ENCODE measurements at regions not wholly inside any gene's neighbourhood (a gene's known extent, or its start where the extent isn't known, plus 50 kb on each side); places are given as distances from the start of the nearest gene placed in this dataset.

DNA sequence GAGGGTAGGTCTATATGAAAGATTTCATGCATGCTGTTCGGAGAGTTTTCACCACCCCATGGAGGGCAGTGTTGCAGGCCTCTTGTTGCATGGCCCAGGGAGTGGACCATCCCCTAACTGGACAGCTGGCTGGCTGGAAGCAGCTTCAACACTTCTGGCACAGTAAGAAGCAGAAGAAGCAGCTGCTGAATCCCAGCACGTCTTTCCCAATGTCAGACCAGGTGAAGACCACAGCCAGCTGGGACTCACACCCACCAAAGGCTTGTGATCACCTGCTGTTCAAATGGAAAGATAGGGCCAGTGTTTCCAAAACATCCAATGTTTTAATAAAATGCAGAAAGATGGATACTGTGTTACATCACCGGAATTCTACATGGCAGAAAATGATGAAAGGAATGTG, 1423.6 kb downstream of the AACS start:
- no peak for DNase-seq

- no peak for DNase-seq
Measured at GRCh38 chr12:126492181-126492580, 1426.9 kb downstream of the AACS start.

DNA sequence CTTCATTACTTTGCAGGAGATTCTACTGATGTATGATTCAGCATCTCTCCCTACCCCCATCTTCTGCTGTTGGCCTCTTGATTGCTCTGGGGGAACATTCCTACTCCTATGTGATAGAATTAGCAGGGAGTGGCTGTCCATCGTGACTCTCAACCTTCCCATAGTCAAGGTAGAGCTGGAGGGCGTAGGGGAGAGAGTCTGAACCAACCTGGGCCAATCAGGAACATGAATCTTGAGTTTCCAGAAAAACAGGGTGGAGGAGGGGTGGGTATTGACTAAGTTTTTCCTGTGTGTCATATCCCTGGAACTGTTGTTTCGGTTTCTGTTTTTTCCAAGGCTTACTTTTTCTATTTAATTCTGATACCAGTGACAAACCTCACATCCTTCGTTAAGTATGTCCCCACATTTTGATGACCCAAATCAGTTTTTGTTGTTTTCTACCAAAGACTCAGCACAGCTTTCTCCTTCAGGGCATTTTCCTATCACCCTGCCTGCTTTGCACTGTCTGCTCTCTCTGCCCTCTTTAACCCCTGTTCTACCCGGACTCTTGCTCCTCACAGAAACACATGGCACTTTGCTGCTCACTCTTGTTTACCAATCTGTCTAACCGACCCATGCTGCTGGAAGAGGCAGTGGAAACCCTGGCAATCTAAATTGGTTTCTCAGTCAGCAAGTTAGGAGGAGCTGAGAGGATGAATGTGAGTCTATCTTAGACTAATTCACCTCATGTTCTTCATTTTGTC, 1428.3 kb downstream of the AACS start:
- DNase-seq, result no peak

DNA sequence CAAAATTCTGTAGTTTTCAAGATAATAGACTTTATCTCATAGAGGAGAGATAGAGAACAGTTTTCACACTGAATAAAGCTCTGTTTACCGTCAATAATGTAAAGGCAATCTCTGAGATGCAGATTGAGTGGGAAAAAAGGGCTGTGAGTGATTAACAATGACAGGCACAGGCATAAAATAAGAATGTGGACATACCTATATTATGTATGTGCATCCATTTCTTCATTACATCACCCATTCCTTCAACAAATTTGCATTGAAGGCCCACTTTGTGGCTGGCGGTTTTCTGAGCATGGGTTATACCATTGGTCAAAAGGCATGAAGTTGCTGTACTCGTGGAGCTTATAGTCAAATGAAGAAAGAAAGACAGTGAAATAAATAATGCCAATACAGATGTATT, 1431.0 kb downstream of the AACS start:
- DNase-seq, result no peak

GRCh38 chr12:126506426-126507182, 1441.4 kb downstream of the AACS start:
- no peak for DNase-seq

DNA sequence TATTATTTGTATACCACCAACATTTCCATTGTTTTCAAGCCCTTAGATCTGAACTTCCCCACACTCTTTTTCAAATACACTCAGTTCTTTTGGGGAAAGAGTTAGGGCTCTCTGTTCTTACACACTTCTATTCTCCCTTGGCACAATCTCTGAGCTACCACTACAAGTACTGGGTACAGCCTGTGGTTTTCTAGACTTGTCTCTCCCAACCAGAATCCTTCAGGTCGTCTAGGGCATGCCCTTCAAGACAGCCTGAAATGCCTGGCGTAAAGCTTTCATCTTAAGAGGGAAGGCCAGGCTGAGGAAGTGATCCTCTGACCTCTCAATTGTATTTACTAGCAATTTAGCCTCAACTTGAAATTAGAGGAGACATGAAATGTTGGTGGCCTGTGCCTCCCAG, 1442.0 kb downstream of the AACS start:
- no peak for DNase-seq

DNA sequence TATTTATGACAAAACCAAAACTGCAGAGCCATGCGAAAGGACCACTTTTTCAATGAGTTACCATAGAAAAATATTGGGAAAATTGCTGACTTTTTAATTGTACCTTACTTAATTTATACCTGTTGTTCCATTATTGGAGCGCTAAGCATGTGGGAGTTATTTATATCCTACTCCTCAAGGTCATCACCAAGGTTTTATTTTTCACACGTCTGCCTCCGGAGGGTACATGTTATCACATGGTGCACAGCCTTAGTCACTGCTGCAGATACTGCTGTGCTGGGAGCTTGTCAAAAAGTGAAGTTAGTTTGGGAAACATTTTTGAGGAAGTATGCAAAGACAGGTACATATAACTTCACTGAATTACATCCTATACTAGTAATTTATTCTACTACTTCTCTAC, 1444.3 kb downstream of the AACS start:
- no peak for DNase-seq

DNA sequence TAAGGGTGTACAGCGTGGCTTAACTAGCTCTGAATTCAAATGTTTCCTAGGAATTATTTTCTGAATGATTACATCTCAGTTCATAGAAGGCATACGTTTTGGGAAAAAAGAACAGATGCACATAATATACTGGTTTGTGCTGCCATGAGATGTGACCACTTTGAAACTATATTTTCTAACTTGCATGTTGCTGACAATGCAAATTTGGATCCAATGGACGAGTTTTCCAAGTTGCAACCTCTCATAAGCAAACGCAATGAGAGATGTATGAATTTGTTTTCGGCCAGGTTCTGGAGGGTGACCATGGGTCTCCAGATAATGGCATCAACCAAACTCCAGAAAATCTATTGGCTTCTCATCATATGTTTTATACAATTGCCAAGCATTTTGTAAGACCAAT, 1445.4 kb downstream of the AACS start:
- DNase-seq, result no peak

DNA sequence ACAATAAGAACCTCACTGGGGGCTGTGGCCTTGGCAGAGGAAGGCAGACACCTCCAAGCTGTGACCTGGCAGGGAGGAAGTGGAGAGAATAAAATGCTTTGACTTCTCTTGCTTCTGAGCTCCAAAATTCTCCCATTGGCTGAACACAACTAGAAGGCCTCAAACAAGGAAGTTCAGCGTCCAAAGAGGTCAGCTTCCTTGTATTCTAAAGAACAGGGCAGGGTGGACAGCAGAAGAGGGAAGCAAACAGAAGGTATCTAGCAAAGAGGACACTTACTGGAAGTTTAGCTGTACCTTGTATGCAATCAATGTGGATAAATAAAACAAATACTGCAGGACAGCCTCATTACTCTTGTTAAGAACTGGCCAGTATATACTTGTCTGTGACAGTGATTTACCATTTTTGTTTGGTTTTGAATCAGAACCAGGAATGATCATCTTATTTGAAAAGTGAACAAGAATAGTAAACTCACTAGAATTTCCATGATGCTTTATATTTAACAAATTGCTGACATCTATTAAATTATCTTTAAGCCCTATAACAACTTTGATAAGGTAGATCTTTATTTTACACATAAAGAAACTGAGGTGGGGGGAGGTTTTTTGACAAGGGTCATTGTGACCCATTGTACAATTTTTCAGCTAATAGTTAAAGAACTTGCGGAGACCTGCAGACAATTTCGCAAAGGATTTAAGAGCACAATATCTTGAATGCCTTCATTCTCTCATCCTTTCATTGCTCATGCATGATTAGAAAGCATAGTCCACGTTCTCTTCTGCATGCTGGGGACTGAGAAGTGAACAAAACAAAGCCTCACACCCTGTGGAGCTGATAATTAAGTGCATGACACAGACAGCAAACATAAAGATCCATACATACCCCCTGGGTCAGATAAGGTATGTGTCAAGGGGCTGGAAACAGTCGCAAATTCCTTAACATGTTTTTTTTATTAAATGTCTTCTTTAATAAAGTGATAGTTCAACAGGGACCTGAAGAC, 1448.0 kb downstream of the AACS start:
- no peak for DNase-seq

DNA sequence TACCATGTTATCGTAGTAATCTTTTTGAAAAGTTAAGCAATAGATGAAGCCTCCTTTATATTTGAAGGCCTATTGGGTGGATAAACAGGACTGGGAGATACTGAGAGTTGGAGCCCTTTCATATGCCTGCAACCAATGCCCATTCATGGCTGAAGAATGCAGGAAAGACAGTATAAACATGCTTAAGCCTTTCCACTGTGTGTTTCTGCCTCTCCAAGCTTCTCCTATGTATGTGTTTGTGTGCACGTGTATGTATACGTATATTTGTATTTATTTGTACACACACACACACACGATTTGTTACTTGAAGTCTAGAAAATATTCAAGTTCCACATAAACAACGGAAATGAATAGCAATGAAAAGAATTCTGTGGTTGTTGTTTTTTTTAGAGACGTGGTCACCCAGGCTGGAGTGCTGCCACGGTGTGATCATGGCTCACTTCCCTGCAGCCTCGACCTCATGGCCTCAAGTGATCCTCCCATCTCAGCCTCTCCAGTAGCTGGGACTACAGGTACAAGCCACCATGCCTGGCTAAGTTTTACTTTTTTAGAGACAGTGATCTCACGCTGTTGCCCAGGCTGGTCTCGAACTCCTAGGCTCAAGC, 1453.5 kb downstream of the AACS start:
- no peak for DNase-seq

- DNase-seq, result no peak
Measured at GRCh38 chr12:126519833-126520232, 1454.6 kb downstream of the AACS start.

DNA sequence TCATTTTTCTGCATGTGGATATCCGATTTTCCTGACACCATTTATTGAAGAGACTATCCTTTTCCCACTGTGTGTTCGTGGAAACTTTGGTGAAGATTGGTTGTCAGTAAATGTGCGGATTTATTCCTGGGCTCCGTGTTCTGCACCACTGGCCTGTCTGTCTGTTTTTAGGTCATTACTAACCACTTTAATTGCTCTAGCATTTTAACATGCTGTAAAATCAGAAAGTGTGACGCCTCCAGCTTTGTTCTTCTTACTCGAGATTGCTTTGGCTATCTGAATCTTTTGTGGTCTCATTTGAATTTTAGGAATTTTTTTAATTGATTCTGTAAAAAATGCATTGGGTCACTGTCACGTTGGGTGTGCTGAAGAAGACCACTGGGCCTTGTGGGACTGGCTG, 1458.7 kb downstream of the AACS start:
- no peak for DNase-seq

- no peak for DNase-seq
Measured at GRCh38 chr12:126534495-126534894, 1469.3 kb downstream of the AACS start.

DNA sequence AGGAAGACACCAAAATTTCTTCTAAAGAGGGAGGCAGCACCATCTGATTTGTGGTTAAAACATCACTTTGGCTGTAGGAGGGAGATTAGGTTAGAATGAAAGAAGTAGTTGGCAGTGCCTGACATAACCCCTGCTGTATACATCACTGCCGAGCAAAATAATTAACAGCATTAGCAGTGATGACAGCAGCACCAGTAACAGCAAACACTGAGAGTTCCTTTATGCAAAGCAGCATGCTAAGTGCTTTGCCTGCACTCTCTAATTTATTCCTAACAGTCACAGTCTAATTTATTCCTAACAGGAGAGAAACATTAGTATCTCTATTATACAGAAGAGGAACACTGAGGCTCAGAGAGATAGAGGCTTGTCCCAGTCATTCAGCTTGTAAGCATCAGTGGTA, 1469.7 kb downstream of the AACS start:
- DNase-seq, result no peak

- DNase-seq, result no peak
Measured at GRCh38 chr12:126535971-126536370, 1470.7 kb downstream of the AACS start.

DNA sequence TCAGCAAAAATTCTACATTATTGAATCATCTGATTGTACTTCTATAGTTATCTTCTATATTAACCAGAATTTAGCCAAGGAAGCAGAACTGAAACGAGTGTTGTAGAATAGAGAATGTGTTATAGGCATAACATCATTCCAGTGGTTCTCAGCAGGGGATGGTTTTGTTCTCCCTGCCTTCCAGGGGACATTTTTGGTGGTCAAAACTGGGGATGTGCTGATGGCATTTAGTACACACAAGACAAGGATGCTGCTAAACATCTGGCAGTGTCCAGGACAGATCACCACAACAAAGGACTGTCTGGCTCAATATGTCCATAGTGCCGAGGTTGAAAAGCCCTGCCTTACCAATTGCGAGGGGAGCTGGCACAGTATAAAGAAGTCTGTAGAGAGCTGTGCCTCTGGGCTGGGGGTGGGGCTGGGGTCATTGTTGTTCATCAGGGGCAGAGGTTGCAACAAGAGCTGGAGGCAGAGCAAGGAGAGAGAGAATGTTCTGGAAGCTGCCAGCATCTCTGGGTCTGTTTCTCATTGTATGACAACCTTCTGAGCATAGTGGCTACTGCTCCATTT, 1472.8 kb downstream of the AACS start:
- DNase-seq, result no peak

DNA sequence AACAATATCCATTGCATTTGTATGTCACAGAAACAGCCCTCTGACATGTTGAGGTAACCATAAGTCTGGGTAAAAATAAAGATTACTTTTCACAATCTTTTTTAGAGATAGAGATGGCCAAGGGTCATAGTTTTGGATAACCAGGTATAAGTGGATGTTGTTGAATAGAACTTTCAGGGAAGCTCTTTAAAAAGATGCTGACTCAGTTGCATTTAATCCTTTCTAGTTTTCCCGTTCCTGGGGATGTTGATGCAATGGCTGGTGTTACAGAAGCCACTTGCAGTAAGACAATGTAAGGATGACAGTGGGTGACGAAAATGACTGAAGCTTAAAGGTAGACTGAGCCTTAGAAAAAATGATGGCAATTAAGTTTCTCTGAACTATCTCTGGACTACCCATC, 1473.7 kb downstream of the AACS start:
- no peak for DNase-seq

DNA sequence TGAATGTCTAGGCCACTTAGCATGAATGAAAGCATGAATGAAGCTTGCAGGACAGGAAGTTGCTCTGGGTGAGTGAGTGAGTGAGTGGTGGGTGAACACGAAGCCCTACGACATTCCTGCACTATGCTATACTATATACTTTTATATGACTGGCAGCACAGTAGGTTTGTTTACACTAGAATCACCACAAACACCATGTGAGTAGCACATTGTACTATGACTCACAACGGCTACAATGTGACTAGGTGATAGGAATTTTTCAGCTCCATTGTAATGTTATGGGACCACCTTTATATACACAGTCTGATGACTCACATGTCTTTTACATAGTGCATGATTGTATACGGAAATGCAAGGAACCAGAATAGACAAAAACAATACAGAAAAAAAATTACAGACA, 1480.2 kb downstream of the AACS start:
- no peak for DNase-seq

DNA sequence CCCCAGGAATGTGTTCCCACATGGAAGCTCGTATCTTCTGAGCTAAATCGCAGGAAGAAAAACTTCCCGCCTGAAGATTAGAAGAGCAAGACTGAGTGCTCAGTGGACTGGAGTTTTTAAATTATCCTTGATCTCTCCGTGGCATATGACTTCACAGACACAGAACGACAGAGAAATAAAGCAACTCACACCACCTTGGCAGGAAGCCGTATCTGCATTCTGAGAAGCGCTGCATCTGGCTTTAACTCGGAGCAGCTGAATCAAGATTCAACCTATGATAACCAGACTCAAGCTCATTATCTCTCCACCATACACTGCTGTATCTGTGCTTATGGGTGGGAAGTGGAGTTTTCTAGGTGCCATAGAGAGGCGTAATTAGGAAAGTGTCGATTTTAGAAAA, 1482.7 kb downstream of the AACS start:
- DNase-seq, result no peak

- no peak for DNase-seq
Measured at GRCh38 chr12:126551869-126552268, 1486.6 kb downstream of the AACS start.

DNA sequence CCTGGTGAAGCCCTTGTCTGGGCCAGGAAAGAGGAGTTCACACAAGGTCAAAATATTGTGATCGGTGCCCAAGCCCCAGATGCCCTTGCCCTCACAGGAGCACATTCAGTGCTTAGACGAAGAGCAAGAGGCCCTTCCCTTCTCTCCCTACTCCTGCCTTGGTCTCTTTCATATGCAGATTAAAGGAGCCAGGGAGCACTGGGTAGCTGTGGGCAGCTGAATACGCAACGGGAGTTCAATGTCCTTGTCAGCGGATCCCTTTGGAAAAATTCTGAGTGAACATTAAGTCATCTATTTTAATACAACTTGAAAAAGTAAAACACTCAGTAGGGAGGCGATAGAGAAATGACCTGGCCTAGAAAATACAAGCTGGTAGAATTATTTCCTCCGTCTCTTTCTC, 1489.4 kb downstream of the AACS start:
- DNase-seq, result no peak

DNA sequence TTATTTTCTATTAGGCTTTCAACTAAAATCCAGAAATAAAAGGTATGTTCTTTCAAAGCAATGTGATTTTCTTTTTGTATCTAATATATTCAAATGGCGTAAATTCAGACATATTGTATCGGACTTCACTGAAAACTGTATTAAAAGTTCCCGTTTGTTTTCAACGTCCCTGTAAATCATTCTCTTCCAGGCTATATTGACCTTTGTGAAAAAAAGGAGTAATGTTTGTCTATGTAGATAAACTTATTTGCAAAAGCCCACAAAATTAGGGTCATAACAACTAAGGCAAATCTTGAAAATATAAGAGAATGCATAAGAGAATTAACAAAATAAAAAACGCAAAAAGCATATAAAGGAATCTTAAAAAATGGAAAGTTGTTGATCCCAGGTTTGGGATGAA, 1492.4 kb downstream of the AACS start:
- DNase-seq, result no peak

- no peak for DNase-seq
Measured at GRCh38 chr12:126558219-126558618, 1493.0 kb downstream of the AACS start.
